Neural cell (in vitro differentiated cells): ENCODE measurements at regions not wholly inside any gene's neighbourhood (a gene's known extent, or its start where the extent isn't known, plus 50 kb on each side); places are given as distances from the start of the nearest gene placed in this dataset.

Experiments
- H2AFZ ChIP-seq: fragments of 200-600, 300-800 bp; sonication (generic), shearing (Covaris generic); 2 replicates; pipeline ENCODE4 v1.6.0; 2014; ENCODE audit warnings: low read depth, mild to moderate bottlenecking, antibody characterized with exemption, low read length, moderate library complexity
- H3F3A ChIP-seq: fragments of 200-600 bp; shearing (Covaris generic); 2 replicates; pipeline ENCODE4 v1.6.1; 2016; ENCODE audit warnings: mild to moderate bottlenecking, moderate library complexity, mixed read lengths, antibody characterized with exemption, low read length; ENCODE audit not compliant: insufficient read depth, poor library complexity, severe bottlenecking
- H3K27ac ChIP-seq: fragments of 200-600, 300-800 bp; sonication (generic), shearing (Covaris generic); 2 replicates; pipeline ENCODE4 v1.5.1; 2014; ENCODE audit warnings: mild to moderate bottlenecking, low read length, moderate library complexity
- H3K27me3 ChIP-seq: fragments of 300-800, 200-600 bp; sonication (generic), shearing (Covaris generic); 2 replicates; pipeline ENCODE4 v1.6.0; 2014; ENCODE audit warnings: mild to moderate bottlenecking, low read depth, low read length, moderate library complexity; ENCODE audit not compliant: insufficient read depth
- H3K36me3 ChIP-seq: fragments of 300-800, 200-600 bp; sonication (generic), shearing (Covaris generic); 2 replicates; pipeline ENCODE4 v1.5.1; 2014; ENCODE audit warnings: mild to moderate bottlenecking, antibody characterized with exemption, low read length, moderate library complexity; ENCODE audit not compliant: insufficient read depth
- H3K4me2 ChIP-seq: fragments of 300-800, 200-600 bp; sonication (generic), shearing (Covaris generic); 2 replicates; pipeline ENCODE4 v1.6.0; 2014; ENCODE audit warnings: mild to moderate bottlenecking, low read length
- H3K4me3 ChIP-seq: fragments of 300-800, 200-600 bp; sonication (generic), shearing (Covaris generic); 2 replicates; pipeline ENCODE4 v1.5.1; 2014; ENCODE audit warnings: mild to moderate bottlenecking, low read length, moderate library complexity
- H3K79me2 ChIP-seq: fragments of 200-600 bp; shearing (Covaris generic); replicated peaks from 2 replicates; pipeline ENCODE4 v1.6.0; 2014; ENCODE audit warnings: mild to moderate bottlenecking, low read length, moderate library complexity; ENCODE audit not compliant: insufficient read depth
- H3K9ac ChIP-seq: fragments of 300-800, 200-600 bp; sonication (generic), shearing (Covaris generic); 2 replicates; pipeline ENCODE4 v1.6.1; 2016; ENCODE audit warnings: mild to moderate bottlenecking, low read length, mixed read lengths
- H3K9me2 ChIP-seq: fragments of 200-600 bp; shearing (Covaris generic); 2 replicates; pipeline ENCODE4 v1.6.1; 2016; ENCODE audit warnings: mild to moderate bottlenecking, low read length, mixed read lengths; ENCODE audit not compliant: insufficient read depth
- H3K9me3 ChIP-seq: fragments of 200-600, 300-800 bp; sonication (generic), shearing (Covaris generic); 2 replicates; pipeline ENCODE4 v1.6.1; 2016; ENCODE audit warnings: mild to moderate bottlenecking, mixed run types, low read length, moderate library complexity, mixed read lengths
- H4K20me1 ChIP-seq: fragments of 200-600 bp; shearing (Covaris generic); 2 replicates; pipeline ENCODE4 v1.6.1; 2016; ENCODE audit warnings: mild to moderate bottlenecking, mixed run types; ENCODE audit not compliant: insufficient read depth
- CTCF ChIP-seq: fragments of 450-650 bp; IDR thresholded peaks from 2 replicates; pipeline ENCODE4 v1.5.1; 2014; ENCODE audit warnings: antibody characterized with exemption, mild to moderate bottlenecking, moderate library complexity; ENCODE audit not compliant: poor library complexity, severe bottlenecking
- EP300 ChIP-seq: fragments of 450-650 bp; conservative IDR thresholded peaks from 2 replicates; pipeline ENCODE4 v1.6.1; 2014; ENCODE audit warnings: antibody characterized with exemption, mild to moderate bottlenecking, moderate library complexity; ENCODE audit not compliant: poor library complexity, severe bottlenecking
- EZH2 ChIP-seq: fragments of 200-600, 300-800 bp; shearing (Covaris generic), sonication (generic); IDR thresholded peaks from 2 replicates; pipeline ENCODE4 v1.6.1; 2014; ENCODE audit warnings: antibody characterized with exemption, low read length, borderline replicate concordance, mild to moderate bottlenecking; ENCODE audit not compliant: insufficient read depth, poor library complexity, severe bottlenecking
- MXI1 ChIP-seq: fragments of 450-650 bp; conservative IDR thresholded peaks from 2 replicates; pipeline ENCODE4 v1.6.1; 2014; ENCODE audit warnings: antibody characterized with exemption, mild to moderate bottlenecking; ENCODE audit not compliant: poor library complexity, severe bottlenecking
- POLR2AphosphoS5 ChIP-seq: IDR thresholded peaks from 2 replicates; pipeline ENCODE4 v1.6.1; 2012
- RAD21 ChIP-seq: fragments of 450-650 bp; conservative IDR thresholded peaks from 2 replicates; pipeline ENCODE4 v1.6.1; 2014; ENCODE audit warnings: antibody characterized with exemption, mild to moderate bottlenecking, moderate library complexity
- REST ChIP-seq: IDR thresholded peaks from 2 replicates; pipeline ENCODE4 v1.6.1; 2012; ENCODE audit warnings: borderline replicate concordance
- SMC3 ChIP-seq: fragments of 450-650 bp; conservative IDR thresholded peaks from 2 replicates; pipeline ENCODE4 v1.6.1; 2014; ENCODE audit warnings: antibody characterized with exemption, mild to moderate bottlenecking, moderate library complexity; ENCODE audit not compliant: poor library complexity
- TAF1 ChIP-seq: IDR thresholded peaks from 2 replicates; pipeline ENCODE4 v1.6.1; 2012; ENCODE audit warnings: low read depth

- Histone ChIP-seq H3K36me3 (no peaks in the 10 kb centered on the region), H3K27me3 (no peaks in the 10 kb centered on the region), H3K79me2 (no peaks in the 10 kb centered on the region), H3K4me2 (no peak overlapping the region), H3F3A (no peaks in the 10 kb centered on the region), H3K9ac (no peak overlapping the region), H2AFZ (no peak overlapping the region), H3K4me3 (no peak overlapping the region), H3K9me3 (no peaks in the 10 kb centered on the region), H3K27ac (no peak overlapping the region), H3K9me2 (no peaks in the 10 kb centered on the region), H4K20me1 (no peaks in the 10 kb centered on the region)
- no peak for TF ChIP-seq TAF1
- no peak for TF ChIP-seq RAD21
- no peak for TF ChIP-seq POLR2AphosphoS5
- TF ChIP-seq SMC3, result no peak
- no peak for TF ChIP-seq EZH2
- no peak for TF ChIP-seq CTCF
- TF ChIP-seq MXI1, result no peak
- no peak for TF ChIP-seq EP300
- no peak for TF ChIP-seq REST
Observed at GRCh38 chr3:161426758-161427157, 55.4 kb upstream of the SPTSSB start.

GRCh38 chr3:161423911-161424522 is 52.7 kb upstream of the SPTSSB start:
- Histone ChIP-seq H3K79me2 (no peaks in the 10 kb centered on the region), H3K27ac (no peak overlapping the region), H3K4me2 (no peak overlapping the region), H2AFZ (no peak overlapping the region), H3K27me3 (no peaks in the 10 kb centered on the region), H3K9me3 (no peaks in the 10 kb centered on the region), H3K9ac (no peak overlapping the region), H3K36me3 (no peaks in the 10 kb centered on the region), H3F3A (no peaks in the 10 kb centered on the region), H4K20me1 (no peaks in the 10 kb centered on the region), H3K9me2 (no peaks in the 10 kb centered on the region), H3K4me3 (no peak overlapping the region)
- TF ChIP-seq RAD21 (peak; percentile 91), SMC3 (peak; percentile 90), EZH2 (no peak), EP300 (no peak), CTCF (peak; percentile 80)
